ENCODE measurements at regions not wholly inside any gene's neighbourhood (a gene's known extent, or its start where the extent isn't known, plus 50 kb on each side); places are given as distances from the start of the nearest gene placed in this dataset.

DNA sequence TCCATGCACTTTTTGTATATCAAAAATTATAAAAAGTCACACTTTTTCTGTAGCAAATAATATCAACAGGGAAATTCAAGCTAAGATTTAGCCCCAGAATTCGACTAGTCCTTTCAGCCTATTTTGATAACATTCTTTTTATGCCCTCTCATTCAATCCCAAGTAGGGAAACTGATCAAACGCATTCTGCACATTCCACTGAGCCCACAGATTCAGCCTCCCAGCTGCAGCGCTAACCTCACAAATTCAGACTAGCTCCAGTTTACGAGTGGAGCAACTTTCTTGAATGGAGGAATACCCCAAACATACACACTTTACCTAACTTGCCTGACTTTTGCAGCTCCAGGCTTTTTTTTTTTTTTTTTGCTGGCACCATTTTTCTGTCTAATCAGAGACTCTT, 70.3 kb upstream of the HEY2 start:
- TF ChIP-seq EZH2phosphoT487 (conservative IDR thresholded peaks at IDR 0.05; ENCODE audit: low read length) = no peak
- TF ChIP-seq, protein P1, sequence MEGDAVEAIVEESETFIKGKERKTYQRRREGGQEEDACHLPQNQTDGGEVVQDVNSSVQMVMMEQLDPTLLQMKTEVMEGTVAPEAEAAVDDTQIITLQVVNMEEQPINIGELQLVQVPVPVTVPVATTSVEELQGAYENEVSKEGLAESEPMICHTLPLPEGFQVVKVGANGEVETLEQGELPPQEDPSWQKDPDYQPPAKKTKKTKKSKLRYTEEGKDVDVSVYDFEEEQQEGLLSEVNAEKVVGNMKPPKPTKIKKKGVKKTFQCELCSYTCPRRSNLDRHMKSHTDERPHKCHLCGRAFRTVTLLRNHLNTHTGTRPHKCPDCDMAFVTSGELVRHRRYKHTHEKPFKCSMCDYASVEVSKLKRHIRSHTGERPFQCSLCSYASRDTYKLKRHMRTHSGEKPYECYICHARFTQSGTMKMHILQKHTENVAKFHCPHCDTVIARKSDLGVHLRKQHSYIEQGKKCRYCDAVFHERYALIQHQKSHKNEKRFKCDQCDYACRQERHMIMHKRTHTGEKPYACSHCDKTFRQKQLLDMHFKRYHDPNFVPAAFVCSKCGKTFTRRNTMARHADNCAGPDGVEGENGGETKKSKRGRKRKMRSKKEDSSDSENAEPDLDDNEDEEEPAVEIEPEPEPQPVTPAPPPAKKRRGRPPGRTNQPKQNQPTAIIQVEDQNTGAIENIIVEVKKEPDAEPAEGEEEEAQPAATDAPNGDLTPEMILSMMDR (IDR thresholded peaks at IDR 0.05; ENCODE audit: insufficient read depth, low read length, poor library complexity, severe bottlenecking) = no peak

Data from SU-DHL-6 (cell line).